H1 (cell line): ENCODE measurements at regions not wholly inside any gene's neighbourhood (a gene's known extent, or its start where the extent isn't known, plus 50 kb on each side); places are given as distances from the start of the nearest gene placed in this dataset.

Experiments used
- BCL11A ChIP-seq, 2 experiments: IDR thresholded peaks; one replicate each; pipeline ENCODE4 v1.6.1; 2011; ENCODE audit warnings: low read depth in 2 of 2, low read length in 2 of 2, mild to moderate bottlenecking in 2 of 2
- GTF2F1 ChIP-seq: IDR thresholded peaks from 2 replicates; pipeline ENCODE4 v1.6.1; 2012; ENCODE audit warnings: low read depth, low read length, improper control_type of control experiment, borderline replicate concordance
- HDAC2 ChIP-seq, 2 experiments: fragments of 300-600 bp in 1 of 2; sonication (generic) in 1 of 2; IDR thresholded peaks; 2 replicates each; pipeline ENCODE4 v1.6.1; 2011 to 2012; ENCODE audit warnings: low read depth in 2 of 2, low read length in 2 of 2, mild to moderate bottlenecking in 2 of 2, moderate library complexity in 2 of 2, borderline replicate concordance in 1 of 2, inconsistent platforms in 1 of 2
- JUN ChIP-seq: IDR thresholded peaks from 2 replicates; pipeline ENCODE4 v1.6.1; 2011; ENCODE audit warnings: low read depth, mild to moderate bottlenecking, improper control_type of control experiment, low read length
- POU5F1 ChIP-seq: IDR thresholded peaks from 2 replicates; pipeline ENCODE4 v1.6.1; 2011; ENCODE audit warnings: low read depth, mild to moderate bottlenecking, low read length, moderate library complexity
- RFX5 ChIP-seq: IDR thresholded peaks from 2 replicates; pipeline ENCODE4 v1.6.1; 2011; ENCODE audit warnings: low read depth, low read length, improper control_type of control experiment, borderline replicate concordance
- RXRA ChIP-seq: IDR thresholded peaks from 2 replicates; pipeline ENCODE4 v1.6.1; 2011; ENCODE audit warnings: low read depth, mild to moderate bottlenecking, low read length, moderate library complexity; ENCODE audit not compliant: insufficient read depth
- SP4 ChIP-seq: IDR thresholded peaks from 2 replicates; pipeline ENCODE4 v1.6.1; 2012; ENCODE audit warnings: low read length, inconsistent platforms
- TF ChIP-seq, protein P1 (sequence below): fragments of 300-600 bp; sonication (generic); IDR thresholded peaks from 2 replicates; pipeline ENCODE4 v1.7.1; 2012; ENCODE audit warnings: low read length, moderate library complexity, mild to moderate bottlenecking, inconsistent platforms; ENCODE audit not compliant: insufficient replicate concordance
- TF ChIP-seq, protein P2 (sequence below): IDR thresholded peaks from 2 replicates; pipeline ENCODE4 v1.6.1; 2012; ENCODE audit warnings: inconsistent platforms

DNA sequence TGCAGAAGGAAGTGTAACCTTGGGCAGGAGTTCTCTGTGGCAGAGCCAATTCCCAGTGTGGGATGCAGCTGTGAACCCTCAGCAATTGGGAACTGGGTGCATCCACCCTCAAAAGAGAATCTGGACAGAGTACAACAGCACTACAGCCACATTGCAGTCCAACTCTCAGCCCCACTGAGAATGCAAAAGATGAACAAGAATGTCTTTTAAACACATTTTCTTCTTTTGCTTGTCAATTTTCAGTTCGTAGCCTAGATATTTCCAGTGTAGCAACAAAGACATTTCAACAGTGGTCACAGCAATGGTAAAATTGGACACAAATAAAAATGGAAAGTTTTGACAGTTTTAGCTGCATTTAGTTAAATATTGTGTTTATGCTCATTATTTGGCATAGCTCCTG, 114.0 kb upstream of the APP start (continued):
- TF ChIP-seq, protein P1, sequence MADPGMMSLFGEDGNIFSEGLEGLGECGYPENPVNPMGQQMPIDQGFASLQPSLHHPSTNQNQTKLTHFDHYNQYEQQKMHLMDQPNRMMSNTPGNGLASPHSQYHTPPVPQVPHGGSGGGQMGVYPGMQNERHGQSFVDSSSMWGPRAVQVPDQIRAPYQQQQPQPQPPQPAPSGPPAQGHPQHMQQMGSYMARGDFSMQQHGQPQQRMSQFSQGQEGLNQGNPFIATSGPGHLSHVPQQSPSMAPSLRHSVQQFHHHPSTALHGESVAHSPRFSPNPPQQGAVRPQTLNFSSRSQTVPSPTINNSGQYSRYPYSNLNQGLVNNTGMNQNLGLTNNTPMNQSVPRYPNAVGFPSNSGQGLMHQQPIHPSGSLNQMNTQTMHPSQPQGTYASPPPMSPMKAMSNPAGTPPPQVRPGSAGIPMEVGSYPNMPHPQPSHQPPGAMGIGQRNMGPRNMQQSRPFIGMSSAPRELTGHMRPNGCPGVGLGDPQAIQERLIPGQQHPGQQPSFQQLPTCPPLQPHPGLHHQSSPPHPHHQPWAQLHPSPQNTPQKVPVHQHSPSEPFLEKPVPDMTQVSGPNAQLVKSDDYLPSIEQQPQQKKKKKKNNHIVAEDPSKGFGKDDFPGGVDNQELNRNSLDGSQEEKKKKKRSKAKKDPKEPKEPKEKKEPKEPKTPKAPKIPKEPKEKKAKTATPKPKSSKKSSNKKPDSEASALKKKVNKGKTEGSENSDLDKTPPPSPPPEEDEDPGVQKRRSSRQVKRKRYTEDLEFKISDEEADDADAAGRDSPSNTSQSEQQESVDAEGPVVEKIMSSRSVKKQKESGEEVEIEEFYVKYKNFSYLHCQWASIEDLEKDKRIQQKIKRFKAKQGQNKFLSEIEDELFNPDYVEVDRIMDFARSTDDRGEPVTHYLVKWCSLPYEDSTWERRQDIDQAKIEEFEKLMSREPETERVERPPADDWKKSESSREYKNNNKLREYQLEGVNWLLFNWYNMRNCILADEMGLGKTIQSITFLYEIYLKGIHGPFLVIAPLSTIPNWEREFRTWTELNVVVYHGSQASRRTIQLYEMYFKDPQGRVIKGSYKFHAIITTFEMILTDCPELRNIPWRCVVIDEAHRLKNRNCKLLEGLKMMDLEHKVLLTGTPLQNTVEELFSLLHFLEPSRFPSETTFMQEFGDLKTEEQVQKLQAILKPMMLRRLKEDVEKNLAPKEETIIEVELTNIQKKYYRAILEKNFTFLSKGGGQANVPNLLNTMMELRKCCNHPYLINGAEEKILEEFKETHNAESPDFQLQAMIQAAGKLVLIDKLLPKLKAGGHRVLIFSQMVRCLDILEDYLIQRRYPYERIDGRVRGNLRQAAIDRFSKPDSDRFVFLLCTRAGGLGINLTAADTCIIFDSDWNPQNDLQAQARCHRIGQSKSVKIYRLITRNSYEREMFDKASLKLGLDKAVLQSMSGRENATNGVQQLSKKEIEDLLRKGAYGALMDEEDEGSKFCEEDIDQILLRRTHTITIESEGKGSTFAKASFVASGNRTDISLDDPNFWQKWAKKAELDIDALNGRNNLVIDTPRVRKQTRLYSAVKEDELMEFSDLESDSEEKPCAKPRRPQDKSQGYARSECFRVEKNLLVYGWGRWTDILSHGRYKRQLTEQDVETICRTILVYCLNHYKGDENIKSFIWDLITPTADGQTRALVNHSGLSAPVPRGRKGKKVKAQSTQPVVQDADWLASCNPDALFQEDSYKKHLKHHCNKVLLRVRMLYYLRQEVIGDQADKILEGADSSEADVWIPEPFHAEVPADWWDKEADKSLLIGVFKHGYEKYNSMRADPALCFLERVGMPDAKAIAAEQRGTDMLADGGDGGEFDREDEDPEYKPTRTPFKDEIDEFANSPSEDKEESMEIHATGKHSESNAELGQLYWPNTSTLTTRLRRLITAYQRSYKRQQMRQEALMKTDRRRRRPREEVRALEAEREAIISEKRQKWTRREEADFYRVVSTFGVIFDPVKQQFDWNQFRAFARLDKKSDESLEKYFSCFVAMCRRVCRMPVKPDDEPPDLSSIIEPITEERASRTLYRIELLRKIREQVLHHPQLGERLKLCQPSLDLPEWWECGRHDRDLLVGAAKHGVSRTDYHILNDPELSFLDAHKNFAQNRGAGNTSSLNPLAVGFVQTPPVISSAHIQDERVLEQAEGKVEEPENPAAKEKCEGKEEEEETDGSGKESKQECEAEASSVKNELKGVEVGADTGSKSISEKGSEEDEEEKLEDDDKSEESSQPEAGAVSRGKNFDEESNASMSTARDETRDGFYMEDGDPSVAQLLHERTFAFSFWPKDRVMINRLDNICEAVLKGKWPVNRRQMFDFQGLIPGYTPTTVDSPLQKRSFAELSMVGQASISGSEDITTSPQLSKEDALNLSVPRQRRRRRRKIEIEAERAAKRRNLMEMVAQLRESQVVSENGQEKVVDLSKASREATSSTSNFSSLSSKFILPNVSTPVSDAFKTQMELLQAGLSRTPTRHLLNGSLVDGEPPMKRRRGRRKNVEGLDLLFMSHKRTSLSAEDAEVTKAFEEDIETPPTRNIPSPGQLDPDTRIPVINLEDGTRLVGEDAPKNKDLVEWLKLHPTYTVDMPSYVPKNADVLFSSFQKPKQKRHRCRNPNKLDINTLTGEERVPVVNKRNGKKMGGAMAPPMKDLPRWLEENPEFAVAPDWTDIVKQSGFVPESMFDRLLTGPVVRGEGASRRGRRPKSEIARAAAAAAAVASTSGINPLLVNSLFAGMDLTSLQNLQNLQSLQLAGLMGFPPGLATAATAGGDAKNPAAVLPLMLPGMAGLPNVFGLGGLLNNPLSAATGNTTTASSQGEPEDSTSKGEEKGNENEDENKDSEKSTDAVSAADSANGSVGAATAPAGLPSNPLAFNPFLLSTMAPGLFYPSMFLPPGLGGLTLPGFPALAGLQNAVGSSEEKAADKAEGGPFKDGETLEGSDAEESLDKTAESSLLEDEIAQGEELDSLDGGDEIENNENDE, result no peak
- TF ChIP-seq BCL11A (IDR thresholded peaks at IDR 0.05; ENCODE audit: low read depth in 2 of 2, low read length in 2 of 2) (no peak), RFX5 (no peak), SP4 (no peak), JUN (no peak), HDAC2 (IDR thresholded peaks at IDR 0.05; ENCODE audit: borderline replicate concordance in 1 of 2, low read depth in 2 of 2, low read length in 2 of 2) (no peak), POU5F1 (no peak), GTF2F1 (no peak), RXRA (no peak)
- TF ChIP-seq, protein P2, sequence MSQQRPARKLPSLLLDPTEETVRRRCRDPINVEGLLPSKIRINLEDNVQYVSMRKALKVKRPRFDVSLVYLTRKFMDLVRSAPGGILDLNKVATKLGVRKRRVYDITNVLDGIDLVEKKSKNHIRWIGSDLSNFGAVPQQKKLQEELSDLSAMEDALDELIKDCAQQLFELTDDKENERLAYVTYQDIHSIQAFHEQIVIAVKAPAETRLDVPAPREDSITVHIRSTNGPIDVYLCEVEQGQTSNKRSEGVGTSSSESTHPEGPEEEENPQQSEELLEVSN, result no peak
